ENCODE measurements at regions not wholly inside any gene's neighbourhood (a gene's known extent, or its start where the extent isn't known, plus 50 kb on each side); places are given as distances from the start of the nearest gene placed in this dataset.

DNA sequence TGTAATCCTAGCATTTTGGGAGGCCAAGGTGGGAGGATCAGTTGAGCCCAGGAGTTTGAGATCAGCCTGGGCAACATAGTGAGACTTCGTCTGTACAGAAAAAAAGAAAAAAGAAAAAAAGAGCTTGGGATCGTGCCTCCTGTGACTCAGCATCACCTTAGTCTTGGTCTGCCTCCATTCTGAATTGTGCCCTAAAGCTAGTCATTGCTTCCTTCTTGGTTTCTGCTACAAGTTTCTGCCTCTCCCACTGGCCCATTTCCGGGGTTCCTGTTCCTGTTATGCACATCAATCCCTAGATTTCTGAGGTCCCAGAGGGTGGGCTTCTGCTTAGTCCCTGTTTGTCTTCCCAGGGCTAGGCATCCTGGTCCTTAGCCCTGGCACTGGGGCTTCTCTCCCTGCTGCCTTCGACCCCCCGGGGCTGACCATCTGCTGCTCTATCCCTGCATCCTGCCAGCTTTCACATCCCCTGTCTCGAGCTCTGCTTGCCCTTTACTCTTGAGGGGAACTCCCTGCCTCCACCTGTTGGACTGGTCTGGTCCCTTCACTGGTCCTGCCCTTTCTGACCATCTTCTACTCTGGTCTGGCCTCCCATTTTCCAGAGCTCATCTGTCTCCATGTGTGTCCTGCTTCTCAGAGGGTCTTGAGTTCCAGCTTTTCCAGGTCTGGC, 77.5 kb upstream of the ESR1 start:
- DNase-seq: no peak
- H3K27ac ChIP-seq (ENCODE audit: insufficient read depth in 1 of 2, low read depth in 1 of 2, low read length in 2 of 2, poor library complexity in 1 of 2, severe bottlenecking in 2 of 2): no peak overlapping the region
- ChIA-PET CTCF (interaction anchor here (0.7 to 1.3 kb wide), 2 partner anchors 40 to 220 kb away, joined by 3 to 5 read pairs; no protein-coding TSS in a partner anchor), POLR2A (no interaction called here)
- no peaks in the 10 kb centered on the region for H3K36me3 ChIP-seq (ENCODE audit: control insufficient read depth in 4 of 4, insufficient read depth in 4 of 4, low read length in 3 of 4)
- WGBS (ENCODE audit: insufficient coverage): 89% methylated on average over 3 of the region's 6 CpGs
- H3K27me3 ChIP-seq (replicated peaks in 2 of 5; ENCODE audit: control insufficient read depth in 4 of 5, insufficient read depth in 5 of 5, low read length in 4 of 5): no peaks in the 10 kb centered on the region
- H3K4me1 ChIP-seq (ENCODE audit: control extremely low read depth in 1 of 4, control insufficient read depth in 4 of 4, insufficient read depth in 4 of 4, low read length in 3 of 4): no peaks in the 10 kb centered on the region
- H3K9me3 ChIP-seq (ENCODE audit: control extremely low read depth in 1 of 5, control insufficient read depth in 4 of 5, insufficient read depth in 2 of 5, low read depth in 1 of 5, low read length in 4 of 5): peaks cover 0 to 7% (median 0%) of the 10 kb centered on the region in 5 experiments
- no peak overlapping the region for H3K4me3 ChIP-seq (ENCODE audit: control insufficient read depth in 1 of 7, extremely low read depth in 1 of 7, insufficient read depth in 4 of 7, low read depth in 2 of 7, low read length in 6 of 7)

DNA sequence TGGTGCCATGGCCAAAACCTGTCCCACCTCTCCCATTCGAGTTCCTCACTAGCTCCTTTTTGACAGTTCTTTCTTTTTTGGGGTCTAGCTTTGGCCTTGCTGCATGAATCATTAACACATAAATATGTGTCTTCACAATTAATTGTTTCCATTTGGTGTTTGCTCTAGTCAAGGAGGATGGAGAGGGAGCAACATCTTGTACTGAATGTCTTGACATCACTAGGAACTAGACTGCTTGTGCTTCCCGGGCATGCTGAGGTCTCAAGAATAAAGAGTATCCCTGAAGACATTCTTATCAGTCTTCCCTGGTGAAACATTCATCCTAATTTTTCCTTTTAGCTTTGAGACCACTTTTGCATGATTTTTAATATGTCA, 77.0 kb upstream of the ESR1 start:
- DNase-seq: no peak
- H3K27me3 ChIP-seq (replicated peaks in 2 of 5; ENCODE audit: control insufficient read depth in 4 of 5, insufficient read depth in 5 of 5, low read length in 4 of 5): no peaks in the 10 kb centered on the region
- H3K4me3 ChIP-seq (ENCODE audit: control insufficient read depth in 1 of 7, extremely low read depth in 1 of 7, insufficient read depth in 4 of 7, low read depth in 2 of 7, low read length in 6 of 7): no peak overlapping the region
- peaks cover 0 to 7% (median 0%) of the 10 kb centered on the region in 5 experiments for H3K9me3 ChIP-seq (ENCODE audit: control extremely low read depth in 1 of 5, control insufficient read depth in 4 of 5, insufficient read depth in 2 of 5, low read depth in 1 of 5, low read length in 4 of 5)
- no peak overlapping the region for H3K27ac ChIP-seq (ENCODE audit: insufficient read depth in 1 of 2, low read depth in 1 of 2, low read length in 2 of 2, poor library complexity in 1 of 2, severe bottlenecking in 2 of 2)
- no peaks in the 10 kb centered on the region for H3K36me3 ChIP-seq (ENCODE audit: control insufficient read depth in 4 of 4, insufficient read depth in 4 of 4, low read length in 3 of 4)
- WGBS (ENCODE audit: insufficient coverage): 100% methylated on average over 1 of the region's 2 CpGs
- no peaks in the 10 kb centered on the region for H3K4me1 ChIP-seq (ENCODE audit: control extremely low read depth in 1 of 4, control insufficient read depth in 4 of 4, insufficient read depth in 4 of 4, low read length in 3 of 4)
- CTCF ChIA-PET: interaction anchor here (0.7 to 1.3 kb wide), 2 partner anchors 40 to 219 kb away, joined by 3 to 5 read pairs; no protein-coding TSS in a partner anchor
- POLR2A ChIA-PET: no interaction called here

DNA sequence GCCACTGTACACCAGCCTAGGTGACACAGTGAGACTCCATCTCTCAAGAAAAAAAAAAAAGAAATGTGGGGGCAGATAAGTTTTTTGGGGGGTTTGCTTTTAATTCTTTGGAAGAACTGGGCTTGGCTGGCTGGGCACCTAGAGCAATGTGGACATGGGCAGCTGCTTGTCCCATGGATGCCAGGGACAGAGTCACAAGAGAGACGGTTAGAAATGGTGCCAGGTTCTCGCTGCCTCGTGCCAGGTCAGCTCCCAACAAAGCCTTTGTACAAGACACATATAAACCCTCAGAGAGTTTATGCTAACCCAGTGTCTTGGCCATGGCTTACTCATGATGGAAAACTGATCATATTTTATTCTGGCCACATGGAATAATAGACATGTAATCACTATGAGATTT, 76.2 kb upstream of the ESR1 start:
- H3K27me3 ChIP-seq (replicated peaks in 2 of 5; ENCODE audit: control insufficient read depth in 4 of 5, insufficient read depth in 5 of 5, low read length in 4 of 5): no peaks in the 10 kb centered on the region
- CTCF ChIA-PET: no interaction called here
- H3K9me3 ChIP-seq (ENCODE audit: control extremely low read depth in 1 of 5, control insufficient read depth in 4 of 5, insufficient read depth in 2 of 5, low read depth in 1 of 5, low read length in 4 of 5): peaks cover 0 to 7% (median 0%) of the 10 kb centered on the region in 5 experiments
- no peak for DNase-seq
- H3K27ac ChIP-seq (ENCODE audit: insufficient read depth in 1 of 2, low read depth in 1 of 2, low read length in 2 of 2, poor library complexity in 1 of 2, severe bottlenecking in 2 of 2): no peak overlapping the region
- no peak overlapping the region for H3K4me3 ChIP-seq (ENCODE audit: control insufficient read depth in 1 of 7, extremely low read depth in 1 of 7, insufficient read depth in 4 of 7, low read depth in 2 of 7, low read length in 6 of 7)
- no peaks in the 10 kb centered on the region for H3K36me3 ChIP-seq (ENCODE audit: control insufficient read depth in 4 of 4, insufficient read depth in 4 of 4, low read length in 3 of 4)
- no peaks in the 10 kb centered on the region for H3K4me1 ChIP-seq (ENCODE audit: control extremely low read depth in 1 of 4, control insufficient read depth in 4 of 4, insufficient read depth in 4 of 4, low read length in 3 of 4)
- WGBS (ENCODE audit: insufficient coverage): no CpG with 5 or more reads among the region's 3 CpGs
- POLR2A ChIA-PET: no interaction called here

DNA sequence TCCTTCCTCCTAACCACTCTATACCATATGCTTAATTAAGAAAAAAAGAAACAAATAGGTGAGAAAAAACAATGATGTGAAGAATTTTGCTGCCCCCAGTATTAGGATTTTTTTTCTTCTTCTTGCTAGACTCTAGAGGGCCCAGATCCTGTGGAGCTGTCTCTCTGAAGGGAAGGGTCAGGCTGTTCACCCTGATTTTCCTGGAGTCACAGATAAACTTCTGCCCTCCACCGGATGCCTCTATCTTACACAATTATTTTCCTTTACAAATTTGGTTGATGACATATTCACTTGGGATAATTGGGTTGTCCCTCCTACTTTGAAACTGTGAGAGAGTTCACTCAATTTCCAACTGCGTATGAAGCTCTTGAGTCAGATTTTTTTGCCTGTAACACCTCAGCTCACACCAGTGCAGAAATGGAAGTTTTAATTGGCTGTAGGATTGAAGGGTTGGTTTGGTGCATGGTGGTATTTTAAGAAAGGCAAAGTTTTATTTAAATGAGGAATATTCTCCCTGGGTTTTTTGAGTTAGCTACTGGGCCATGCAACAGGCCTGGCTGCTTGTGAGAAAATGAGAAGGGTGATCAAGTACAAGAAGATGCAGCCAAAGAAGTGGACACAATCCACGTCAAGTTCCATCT, 73.7 kb upstream of the ESR1 start:
- no peak for DNase-seq
- Histone ChIP-seq H3K36me3 (ENCODE audit: control insufficient read depth in 4 of 4, insufficient read depth in 4 of 4, low read length in 3 of 4) (no peaks in the 10 kb centered on the region), H3K27ac (ENCODE audit: insufficient read depth in 1 of 2, low read depth in 1 of 2, low read length in 2 of 2, poor library complexity in 1 of 2, severe bottlenecking in 2 of 2) (no peak overlapping the region), H3K9me3 (ENCODE audit: control extremely low read depth in 1 of 5, control insufficient read depth in 4 of 5, insufficient read depth in 2 of 5, low read depth in 1 of 5, low read length in 4 of 5) (peaks cover 0 to 4% (median 0%) of the 10 kb centered on the region in 5 experiments), H3K4me3 (ENCODE audit: control insufficient read depth in 1 of 7, extremely low read depth in 1 of 7, insufficient read depth in 4 of 7, low read depth in 2 of 7, low read length in 6 of 7) (no peak overlapping the region), H3K4me1 (ENCODE audit: control extremely low read depth in 1 of 4, control insufficient read depth in 4 of 4, insufficient read depth in 4 of 4, low read length in 3 of 4) (no peaks in the 10 kb centered on the region), H3K27me3 (replicated peaks in 2 of 5; ENCODE audit: control insufficient read depth in 4 of 5, insufficient read depth in 5 of 5, low read length in 4 of 5) (no peaks in the 10 kb centered on the region)
- POLR2A ChIA-PET: no interaction called here
- WGBS (ENCODE audit: insufficient coverage): 83% methylated on average over 2 of the region's 3 CpGs
- CTCF ChIA-PET: no interaction called here

DNA sequence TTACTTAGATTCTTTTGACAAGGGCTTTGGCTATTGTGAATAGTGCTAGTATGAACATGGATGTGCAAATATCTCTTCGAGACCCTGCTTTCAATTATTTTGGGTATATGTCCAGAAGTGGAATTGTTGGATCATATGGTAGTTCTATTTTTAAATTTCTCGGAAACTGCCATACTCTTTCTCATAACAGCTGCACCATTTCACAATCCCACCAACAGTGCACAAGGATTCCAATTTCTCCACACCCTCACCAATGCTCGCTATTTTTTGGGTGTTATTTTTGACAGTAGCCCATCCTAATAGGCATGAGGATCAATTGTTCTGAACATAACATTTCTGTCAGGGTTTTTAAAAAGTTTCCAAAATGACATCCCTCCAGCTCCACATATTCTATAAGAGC, 69.2 kb upstream of the ESR1 start:
- Histone ChIP-seq H3K4me1 (ENCODE audit: control extremely low read depth in 1 of 4, control insufficient read depth in 4 of 4, insufficient read depth in 4 of 4, low read length in 3 of 4) (no peaks in the 10 kb centered on the region), H3K9me3 (ENCODE audit: control extremely low read depth in 1 of 5, control insufficient read depth in 4 of 5, insufficient read depth in 2 of 5, low read depth in 1 of 5, low read length in 4 of 5) (no peaks in the 10 kb centered on the region), H3K4me3 (ENCODE audit: control insufficient read depth in 1 of 7, extremely low read depth in 1 of 7, insufficient read depth in 4 of 7, low read depth in 2 of 7, low read length in 6 of 7) (no peak overlapping the region), H3K36me3 (ENCODE audit: control insufficient read depth in 4 of 4, insufficient read depth in 4 of 4, low read length in 3 of 4) (no peaks in the 10 kb centered on the region), H3K27ac (ENCODE audit: insufficient read depth in 1 of 2, low read depth in 1 of 2, low read length in 2 of 2, poor library complexity in 1 of 2, severe bottlenecking in 2 of 2) (no peak overlapping the region), H3K27me3 (replicated peaks in 2 of 5; ENCODE audit: control insufficient read depth in 4 of 5, insufficient read depth in 5 of 5, low read length in 4 of 5) (no peaks in the 10 kb centered on the region)
- POLR2A ChIA-PET: no interaction called here
- WGBS (ENCODE audit: insufficient coverage): 90% methylated on average over 2 of the region's 3 CpGs
- CTCF ChIA-PET: no interaction called here
- no peak for DNase-seq

DNA sequence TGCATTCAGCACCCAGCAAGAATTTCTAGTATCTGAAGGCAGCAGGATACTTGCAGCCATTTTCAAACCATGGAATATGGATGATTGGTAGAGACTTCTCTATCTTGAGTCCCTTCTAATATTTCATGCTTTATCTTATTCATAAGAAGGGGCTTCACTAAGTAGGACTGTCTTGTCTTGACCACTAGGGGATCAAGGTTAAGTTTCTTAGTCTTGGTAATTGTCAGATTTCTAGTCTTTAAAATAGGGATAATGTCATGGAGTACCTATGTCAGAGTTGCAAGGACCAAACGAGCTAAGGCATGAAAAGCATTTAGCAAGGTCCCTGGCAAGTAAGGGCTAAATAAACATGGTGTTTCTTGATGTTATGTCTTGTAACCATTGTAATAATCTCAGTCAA, 68.5 kb upstream of the ESR1 start:
- H3K27me3 ChIP-seq (replicated peaks in 2 of 5; ENCODE audit: control insufficient read depth in 4 of 5, insufficient read depth in 5 of 5, low read length in 4 of 5): no peaks in the 10 kb centered on the region
- WGBS (ENCODE audit: insufficient coverage): 100% methylated on average over 1 of the region's 1 CpG
- no peak overlapping the region for H3K27ac ChIP-seq (ENCODE audit: insufficient read depth in 1 of 2, low read depth in 1 of 2, low read length in 2 of 2, poor library complexity in 1 of 2, severe bottlenecking in 2 of 2)
- no peak for DNase-seq
- POLR2A ChIA-PET: no interaction called here
- CTCF ChIA-PET: no interaction called here
- no peaks in the 10 kb centered on the region for H3K4me1 ChIP-seq (ENCODE audit: control extremely low read depth in 1 of 4, control insufficient read depth in 4 of 4, insufficient read depth in 4 of 4, low read length in 3 of 4)
- no peaks in the 10 kb centered on the region for H3K9me3 ChIP-seq (ENCODE audit: control extremely low read depth in 1 of 5, control insufficient read depth in 4 of 5, insufficient read depth in 2 of 5, low read depth in 1 of 5, low read length in 4 of 5)
- no peak overlapping the region for H3K4me3 ChIP-seq (ENCODE audit: control insufficient read depth in 1 of 7, extremely low read depth in 1 of 7, insufficient read depth in 4 of 7, low read depth in 2 of 7, low read length in 6 of 7)
- H3K36me3 ChIP-seq (ENCODE audit: control insufficient read depth in 4 of 4, insufficient read depth in 4 of 4, low read length in 3 of 4): no peaks in the 10 kb centered on the region

DNA sequence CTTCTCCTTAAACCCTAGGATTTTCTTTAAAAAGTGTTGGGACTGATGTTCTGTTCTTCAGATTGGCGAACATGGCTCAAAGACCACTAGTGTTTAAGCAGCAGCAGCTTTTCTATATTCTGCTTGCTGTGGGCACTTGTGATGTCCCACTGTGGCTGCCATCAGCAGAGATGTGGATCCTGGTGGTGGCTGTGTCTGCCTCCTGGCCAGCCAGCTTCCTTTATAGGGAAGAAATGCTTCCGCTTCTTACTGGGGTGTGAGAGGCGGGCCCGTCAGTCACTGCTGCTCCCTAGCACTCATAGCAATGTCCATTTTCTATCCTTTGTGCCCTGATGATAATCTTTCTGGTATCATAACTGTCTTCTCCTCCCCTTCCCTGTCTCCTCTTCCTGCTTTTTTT, 66.7 kb upstream of the ESR1 start:
- Histone ChIP-seq H3K4me3 (ENCODE audit: control insufficient read depth in 1 of 7, extremely low read depth in 1 of 7, insufficient read depth in 4 of 7, low read depth in 2 of 7, low read length in 6 of 7) (no peak overlapping the region), H3K27ac (ENCODE audit: insufficient read depth in 1 of 2, low read depth in 1 of 2, low read length in 2 of 2, poor library complexity in 1 of 2, severe bottlenecking in 2 of 2) (no peak overlapping the region), H3K36me3 (ENCODE audit: control insufficient read depth in 4 of 4, insufficient read depth in 4 of 4, low read length in 3 of 4) (no peaks in the 10 kb centered on the region), H3K27me3 (replicated peaks in 2 of 5; ENCODE audit: control insufficient read depth in 4 of 5, insufficient read depth in 5 of 5, low read length in 4 of 5) (no peaks in the 10 kb centered on the region), H3K4me1 (ENCODE audit: control extremely low read depth in 1 of 4, control insufficient read depth in 4 of 4, insufficient read depth in 4 of 4, low read length in 3 of 4) (no peaks in the 10 kb centered on the region), H3K9me3 (ENCODE audit: control extremely low read depth in 1 of 5, control insufficient read depth in 4 of 5, insufficient read depth in 2 of 5, low read depth in 1 of 5, low read length in 4 of 5) (peaks cover 0 to 2% (median 0%) of the 10 kb centered on the region in 5 experiments)
- ChIA-PET POLR2A (no interaction called here), CTCF (no interaction called here)
- 100% methylated on average over 1 of the region's 4 CpGs for WGBS (ENCODE audit: insufficient coverage)
- no peak for DNase-seq

Measured in common myeloid progenitor, CD34-positive (primary cell).